GM13976 (cell line): ENCODE measurements at regions not wholly inside any gene's neighbourhood (a gene's known extent, or its start where the extent isn't known, plus 50 kb on each side); places are given as distances from the start of the nearest gene placed in this dataset.

Experiments used
- DNase-seq: peaks from one replicate; pipeline ENCODE4 v3.0.0; 2012; ENCODE audit warnings: low spot score
- CTCF ChIP-seq: IDR thresholded peaks from 2 replicates; pipeline ENCODE4 v1.5.1; 2012; ENCODE audit warnings: borderline replicate concordance, mild to moderate bottlenecking; ENCODE audit not compliant: insufficient read depth; ENCODE audit errors: extremely low read depth, missing control alignments, control extremely low read depth
- in situ Hi-C: fragments of 300-500 bp; cut with MboI; formaldehyde crosslinking; loops from one replicate; pipeline ENCODE4 v1.12.0; 2022; ENCODE audit warnings: low sequenced_read_pairs, mixed read lengths, inconsistent platforms; ENCODE audit not compliant: unreplicated experiment

GRCh38 chr5:155282503-155283107, 269.1 kb downstream of the KIF4B start:
- DNase-seq: no peak
- no peak for TF ChIP-seq CTCF
- in situ Hi-C loops: no loop called here

GRCh38 chr5:155285706-155286105, 272.2 kb downstream of the KIF4B start:
- in situ Hi-C loops: no loop called here
- no peak for TF ChIP-seq CTCF
- DNase-seq: no peak

GRCh38 chr5:155290937-155291336, 277.4 kb downstream of the KIF4B start:
- in situ Hi-C loops: no loop called here
- no peak for TF ChIP-seq CTCF
- DNase-seq: no peak

GRCh38 chr5:155293605-155294178, 280.1 kb downstream of the KIF4B start:
- no peak for TF ChIP-seq CTCF
- in situ Hi-C loops: no loop called here
- DNase-seq: no peak

GRCh38 chr5:155295111-155295510, 281.6 kb downstream of the KIF4B start:
- no peak for TF ChIP-seq CTCF
- in situ Hi-C loops: no loop called here

GRCh38 chr5:155299386-155300005, 285.9 kb downstream of the KIF4B start:
- DNase-seq: no peak
- no peak for TF ChIP-seq CTCF
- in situ Hi-C loops: no loop called here

More at GRCh38 chr5:155295111-155295510, 281.6 kb downstream of the KIF4B start:
- DNase-seq: no peak

- no peak for TF ChIP-seq CTCF
- no peak for DNase-seq
- in situ Hi-C loops: no loop called here
Observed at GRCh38 chr5:155303120-155303519, 289.6 kb downstream of the KIF4B start.
